ENCODE measurements at regions not wholly inside any gene's neighbourhood (a gene's known extent, or its start where the extent isn't known, plus 50 kb on each side); places are given as distances from the start of the nearest gene placed in this dataset.

DNA sequence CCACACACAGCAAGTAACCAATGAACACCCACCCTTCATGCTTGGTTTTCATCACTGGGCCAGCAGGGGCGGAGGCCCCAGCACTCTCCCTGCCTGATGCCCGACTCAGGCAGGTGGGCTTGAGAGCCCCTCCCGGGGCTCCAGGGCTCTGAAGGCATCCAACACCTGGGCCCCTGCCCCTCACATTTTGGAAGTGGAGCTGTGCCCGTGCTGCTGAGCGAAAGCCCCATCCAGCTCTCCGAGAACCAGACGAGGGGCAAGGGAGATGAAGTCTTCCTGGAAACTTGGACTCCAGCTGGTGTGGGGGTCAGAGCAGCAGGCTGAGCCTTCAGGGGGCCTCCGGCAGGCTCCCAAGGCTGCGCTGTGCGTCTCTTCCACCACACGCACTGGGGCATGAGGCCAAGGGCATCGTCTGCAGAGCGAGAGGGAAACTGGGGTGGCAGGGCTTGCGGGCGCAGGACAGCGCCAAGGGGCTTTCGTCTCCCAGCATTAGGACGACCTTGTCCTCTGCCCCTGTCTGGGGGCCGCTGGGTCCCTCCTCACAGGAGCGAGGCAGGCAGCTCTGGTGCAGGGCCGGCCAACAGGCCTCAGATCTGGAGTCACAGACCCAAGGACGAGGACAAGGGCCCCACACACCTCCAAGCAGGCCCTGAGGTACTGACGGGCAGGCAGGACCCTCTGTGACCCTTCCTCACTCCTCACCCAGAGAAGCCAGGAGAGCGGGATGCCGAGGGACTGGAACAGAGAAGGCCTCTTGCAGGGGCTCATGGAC, 108.3 kb upstream of the FAM20C start:
- no peak for DNase-seq

DNA sequence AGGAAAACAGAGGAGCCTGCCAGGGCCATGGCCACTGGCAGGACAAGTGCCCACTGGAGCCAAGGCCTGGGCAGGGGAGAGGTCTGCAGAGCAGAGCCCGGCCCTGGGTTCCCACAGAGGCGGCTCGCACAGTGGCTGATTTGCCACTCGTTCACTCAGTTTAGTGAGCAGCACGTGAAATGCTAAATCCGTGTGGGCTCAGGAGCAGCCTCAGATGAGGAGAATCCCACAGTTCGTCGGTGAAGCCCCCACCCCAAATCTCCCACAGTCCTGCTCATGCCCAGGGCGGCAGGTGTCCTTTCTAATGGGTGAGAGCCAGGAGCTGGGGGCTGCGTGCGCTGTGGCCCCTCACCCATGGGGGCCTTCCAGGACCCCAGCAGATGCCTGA, 107.7 kb upstream of the FAM20C start:
- no peak for DNase-seq

DNA sequence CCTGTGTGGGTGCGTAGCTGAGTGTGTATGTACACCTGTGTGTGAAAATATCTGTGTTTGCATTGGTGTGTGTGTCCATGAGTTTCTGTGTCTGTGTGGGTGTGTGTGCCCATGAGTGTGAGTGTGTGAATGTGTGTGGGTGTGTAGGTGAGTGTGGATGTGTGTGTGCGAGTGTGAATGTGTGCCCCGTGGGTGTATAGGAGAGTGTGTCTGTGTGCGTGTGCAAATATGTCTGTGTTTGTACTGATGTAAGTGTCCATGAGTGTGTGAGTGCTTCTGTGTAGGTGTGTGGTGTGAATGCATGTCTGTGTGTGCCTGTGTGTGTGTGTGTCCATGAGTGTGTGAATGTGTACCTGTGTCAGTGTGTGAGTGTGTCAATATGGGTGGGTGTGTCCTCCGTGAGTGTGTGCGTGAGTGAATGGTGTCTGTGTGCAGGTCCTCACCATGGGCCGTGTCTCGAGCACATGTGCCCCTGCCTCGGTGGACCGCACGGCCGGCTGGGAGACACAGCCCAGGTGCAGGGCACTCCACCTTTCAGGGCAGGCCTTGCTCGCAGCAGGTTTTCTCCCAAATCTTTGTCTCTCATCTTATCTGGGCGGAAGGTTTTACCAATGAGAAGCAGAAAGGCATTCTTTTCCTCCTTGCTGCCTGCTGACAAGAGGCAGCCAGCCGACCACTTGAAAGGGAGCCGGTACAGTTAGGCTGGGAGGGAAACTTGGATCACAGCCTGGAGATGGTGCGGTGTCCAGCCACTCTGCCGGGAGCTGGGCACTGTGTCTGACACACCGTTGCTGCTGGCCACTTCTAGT, 107.1 kb upstream of the FAM20C start:
- no peak for DNase-seq

DNA sequence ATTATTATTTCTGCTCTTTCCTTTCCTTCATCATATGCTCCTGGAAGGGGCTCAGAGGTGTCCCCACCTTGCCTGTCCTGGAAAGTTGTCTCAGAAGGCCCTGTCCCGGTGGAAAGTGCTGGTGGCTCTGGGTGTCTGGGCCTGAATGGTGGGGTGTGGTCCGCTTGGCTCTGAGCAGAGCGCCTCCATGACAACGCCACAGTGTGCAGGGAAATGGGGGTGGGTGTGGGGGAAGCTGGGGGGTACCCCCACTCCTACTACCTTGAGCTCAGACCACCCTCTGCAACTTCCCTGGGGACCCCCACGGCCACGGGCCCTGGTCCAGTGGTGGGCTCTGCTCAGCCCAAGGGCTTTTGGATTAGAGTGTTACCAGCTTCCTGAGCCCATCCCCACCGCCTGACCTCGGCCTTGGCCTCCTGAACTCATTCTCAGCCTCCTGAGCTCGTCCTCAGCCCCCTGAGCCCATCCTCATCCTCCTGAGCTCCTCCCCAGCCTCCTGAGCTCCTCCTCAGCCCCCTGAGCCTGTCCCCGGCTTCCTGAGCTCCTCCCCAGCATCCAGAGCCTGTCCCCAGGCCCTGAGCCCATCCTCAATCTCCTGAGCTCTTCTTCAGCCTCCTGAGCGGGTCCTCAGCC, 106.4 kb upstream of the FAM20C start:
- DNase-seq = no peak

DNA sequence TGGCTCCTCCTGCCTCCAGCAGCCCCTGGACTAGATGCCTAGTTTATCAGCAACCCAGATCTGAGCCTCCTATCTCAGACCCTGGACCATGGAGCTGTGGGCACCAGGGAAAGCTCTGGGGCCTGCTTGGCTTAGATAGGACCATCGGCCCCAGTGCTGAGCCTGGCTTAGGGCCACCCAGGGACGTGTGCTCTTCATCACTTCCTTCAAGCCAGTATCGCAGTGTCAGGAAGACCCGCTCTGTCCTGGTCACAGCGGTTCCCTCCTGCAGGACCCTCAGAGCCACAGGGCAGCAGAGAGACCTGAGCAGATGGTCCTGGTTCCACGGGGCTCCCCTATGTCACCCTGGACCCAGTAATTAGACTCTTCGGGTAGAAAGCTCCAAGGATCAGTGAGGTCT, 105.7 kb upstream of the FAM20C start:
- no peak for DNase-seq

DNA sequence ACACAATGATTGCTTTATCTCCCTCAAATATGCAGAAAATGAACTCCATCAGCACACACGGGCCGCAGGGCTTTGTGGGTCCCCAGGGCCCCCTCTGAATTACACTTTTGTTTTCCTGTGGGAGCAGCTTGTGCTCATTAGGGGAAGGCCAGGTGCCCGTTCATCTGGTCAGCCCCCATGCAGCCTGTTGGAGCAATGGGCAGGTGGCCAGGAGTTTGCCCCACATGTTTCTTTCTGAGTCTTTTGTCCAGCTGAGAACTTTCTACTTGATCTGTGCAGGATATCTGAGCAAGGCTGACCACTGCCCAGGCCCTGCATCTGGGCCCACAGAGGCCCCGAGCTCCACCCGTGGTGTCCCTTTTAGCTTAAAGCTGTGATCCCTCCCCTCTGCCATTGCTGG, 105.3 kb upstream of the FAM20C start:
- DNase-seq = no peak

DNA sequence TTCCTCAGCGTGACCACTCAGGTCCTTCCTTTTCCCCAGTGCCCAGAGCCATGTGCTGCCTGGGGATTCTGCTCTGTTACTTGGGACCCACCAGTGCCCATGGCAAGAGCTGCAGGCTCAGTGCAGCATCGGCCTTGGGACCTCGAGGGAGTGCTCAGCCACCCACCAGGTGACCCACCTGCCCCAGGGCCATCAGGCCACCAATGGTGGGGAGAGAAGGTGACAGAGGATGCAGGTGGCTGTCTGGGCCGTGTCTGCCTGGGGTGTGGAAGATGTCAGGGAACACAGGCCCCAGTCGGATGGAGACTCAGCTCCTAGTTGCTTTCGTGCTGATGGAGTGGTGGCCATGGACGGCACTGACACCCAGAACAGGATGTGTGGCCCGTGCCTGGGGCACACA, 104.7 kb upstream of the FAM20C start:
- no peak for DNase-seq

DNA sequence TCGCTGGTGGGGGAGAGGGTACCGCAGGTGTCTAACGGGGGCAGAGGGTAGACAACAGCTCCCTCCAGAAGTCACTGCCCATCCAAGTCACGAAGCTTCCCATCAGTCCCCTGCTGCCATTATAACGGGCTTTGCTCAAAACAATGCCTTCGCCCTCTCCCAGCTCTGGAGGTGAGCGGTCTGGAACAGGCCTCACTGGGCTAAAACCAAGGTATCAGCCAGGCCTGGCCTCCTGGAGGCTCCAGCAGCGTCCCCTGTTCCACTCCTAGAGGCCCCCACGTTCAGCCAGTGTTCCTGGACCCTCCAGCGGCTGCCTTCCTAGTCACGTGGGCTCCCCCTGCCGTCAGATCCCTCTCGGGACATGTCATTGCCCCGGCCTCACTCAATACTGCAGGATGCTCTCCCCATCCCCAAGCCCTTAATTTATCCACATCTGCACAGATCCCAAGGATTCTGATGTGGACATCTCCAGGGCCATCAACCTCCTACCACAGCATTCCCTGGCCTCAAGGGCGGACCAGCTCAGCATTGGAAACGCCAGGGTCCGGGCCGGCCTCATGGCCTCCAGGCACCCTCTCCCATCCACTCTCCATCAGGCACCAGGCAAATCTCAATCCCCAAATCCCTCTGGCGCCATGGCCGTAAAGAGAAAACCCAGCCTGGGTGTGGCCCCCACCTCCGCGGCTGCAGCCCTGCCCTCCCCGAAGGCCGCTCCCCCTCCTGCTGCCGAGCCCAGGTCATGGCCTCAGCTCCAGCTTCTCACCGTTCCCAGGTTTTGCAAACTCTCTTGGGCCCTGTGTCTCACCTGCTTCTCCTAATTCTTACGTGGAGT, 104.1 kb upstream of the FAM20C start:
- no peak for DNase-seq

DNA sequence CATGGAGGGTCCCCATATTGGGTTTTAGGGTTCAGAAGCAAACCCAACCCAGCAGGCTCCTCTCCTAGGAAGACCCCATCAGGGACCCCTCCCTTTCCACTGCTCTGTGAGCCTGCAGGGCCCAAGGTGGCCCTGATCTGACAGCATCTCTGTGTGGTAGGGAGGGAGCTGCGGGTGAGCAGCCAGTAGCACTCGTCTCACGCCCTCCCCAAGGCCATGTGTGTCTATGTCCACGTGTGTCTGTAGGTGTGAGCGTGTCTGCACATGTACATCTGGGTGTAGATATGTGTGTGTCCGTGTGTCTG, 103.5 kb upstream of the FAM20C start:
- no peak for DNase-seq

DNA sequence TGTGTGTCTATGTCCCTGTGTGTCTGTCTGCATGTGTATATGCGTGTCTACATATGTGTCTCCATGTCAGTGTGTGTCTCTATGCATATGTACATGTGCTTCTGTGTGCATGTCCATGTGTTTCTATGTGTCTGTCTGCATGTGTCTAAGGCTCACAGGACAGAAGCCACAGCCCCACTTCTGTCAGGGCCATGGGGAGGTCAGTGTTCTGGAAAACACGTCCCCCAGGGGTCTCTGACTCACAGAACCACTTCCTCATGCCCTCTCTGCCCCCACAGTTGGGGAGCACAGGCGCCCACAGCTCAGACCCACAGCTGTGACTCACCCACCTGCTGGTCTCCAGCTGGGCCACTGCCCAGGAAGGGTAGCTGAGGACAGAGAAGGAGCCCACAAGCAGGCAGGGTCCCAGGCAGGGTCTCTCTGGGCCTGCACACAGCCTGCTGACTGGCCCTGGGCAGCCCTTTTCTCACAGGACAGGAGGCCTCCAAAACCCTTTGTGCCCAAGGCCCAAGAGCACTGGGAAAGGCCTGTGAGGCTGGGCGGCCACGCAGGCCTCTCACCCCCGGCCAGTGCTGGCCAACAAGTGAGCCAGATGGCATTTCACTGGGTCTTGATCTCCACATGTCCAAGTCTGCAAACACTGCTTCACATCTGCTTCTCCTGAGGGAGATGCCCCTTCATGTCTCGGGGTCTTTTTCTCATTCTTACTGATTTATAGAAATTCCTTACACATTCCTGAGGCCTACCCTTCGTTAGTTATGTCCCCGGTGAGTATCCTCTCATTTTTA, 102.9 kb upstream of the FAM20C start:
- DNase-seq = peak; percentile 49

DNA sequence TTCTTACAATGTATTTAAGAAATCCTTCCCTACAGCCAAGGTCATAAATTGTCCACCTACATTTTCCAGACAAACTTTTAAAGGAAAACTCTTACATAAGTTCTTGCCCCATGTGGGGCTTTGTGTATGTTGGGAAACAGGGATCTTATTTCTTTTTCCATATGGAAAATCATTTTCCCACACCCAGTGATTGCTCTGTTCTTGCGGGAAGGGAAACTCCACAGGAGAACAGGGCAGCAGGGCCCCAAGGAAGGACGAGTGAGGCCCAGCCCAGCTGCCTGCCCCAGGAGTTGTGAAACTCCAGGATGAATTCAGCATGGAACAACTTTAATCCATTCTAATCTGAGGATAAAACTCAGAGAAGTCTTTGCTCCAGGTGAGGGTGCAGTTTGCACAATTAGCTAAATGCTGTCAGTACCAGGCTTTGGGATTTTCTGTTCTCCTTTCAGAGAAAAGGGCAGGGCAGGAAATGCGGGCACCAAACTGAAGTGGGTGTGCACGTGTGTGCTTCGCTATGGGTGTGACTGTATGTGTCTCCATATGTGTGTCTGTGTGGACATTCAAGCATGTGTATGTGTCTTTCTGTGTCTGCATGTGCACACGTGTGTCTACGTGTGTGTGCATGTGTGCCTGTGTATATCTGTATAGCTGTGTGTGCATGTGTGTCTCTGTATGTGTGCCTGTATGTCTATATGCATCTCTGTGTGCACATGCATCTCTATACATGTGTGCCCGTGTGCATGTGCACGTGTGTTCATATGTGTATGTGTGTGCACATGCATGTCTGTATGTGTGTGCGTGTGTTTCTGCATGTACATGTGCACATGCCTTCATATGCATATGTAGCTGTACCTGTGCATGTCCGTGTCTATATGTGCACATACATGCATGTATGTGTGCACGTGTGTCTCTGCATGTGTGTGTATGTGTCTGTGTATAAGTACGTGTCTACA, 102.0 kb upstream of the FAM20C start:
- peak; percentile 71 for DNase-seq

DNA sequence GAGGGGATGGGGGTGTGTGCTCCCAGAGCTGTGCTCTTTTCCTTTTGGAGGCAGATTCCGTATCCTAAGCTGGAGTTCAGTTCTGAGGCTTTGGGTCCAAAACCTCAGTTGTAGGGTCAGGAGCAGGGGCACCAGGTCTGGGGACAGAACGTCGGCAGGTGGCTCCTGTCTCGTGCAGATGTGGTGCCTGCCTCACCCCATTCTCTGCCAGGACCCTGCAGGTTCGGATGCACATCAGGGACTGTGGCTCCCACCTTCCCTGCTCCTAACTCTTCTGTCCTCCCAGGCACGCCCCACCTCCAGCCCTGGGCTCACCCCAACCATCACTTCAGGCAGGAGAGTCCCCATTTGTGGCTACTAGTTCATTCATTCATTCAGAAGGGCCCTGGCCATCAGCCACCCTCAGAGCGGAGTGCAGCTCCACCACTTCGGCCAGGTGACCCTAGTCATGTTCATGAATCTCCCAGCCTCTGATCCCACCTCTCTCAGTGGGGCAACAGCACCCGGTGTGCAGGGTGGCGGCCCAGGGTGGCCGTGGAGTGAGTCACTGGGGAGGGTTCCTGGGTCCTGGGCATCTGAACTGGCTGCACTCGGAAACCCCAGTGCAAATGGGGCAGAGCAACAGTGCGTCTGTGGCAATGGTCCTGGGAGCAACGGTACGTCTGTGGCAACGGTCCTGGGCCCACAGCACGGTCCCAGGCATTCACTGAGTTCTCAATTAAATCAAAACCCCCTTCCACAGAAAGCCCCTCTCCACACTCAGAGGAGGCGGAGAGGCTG, 100.8 kb upstream of the FAM20C start:
- no peak for DNase-seq

DNA sequence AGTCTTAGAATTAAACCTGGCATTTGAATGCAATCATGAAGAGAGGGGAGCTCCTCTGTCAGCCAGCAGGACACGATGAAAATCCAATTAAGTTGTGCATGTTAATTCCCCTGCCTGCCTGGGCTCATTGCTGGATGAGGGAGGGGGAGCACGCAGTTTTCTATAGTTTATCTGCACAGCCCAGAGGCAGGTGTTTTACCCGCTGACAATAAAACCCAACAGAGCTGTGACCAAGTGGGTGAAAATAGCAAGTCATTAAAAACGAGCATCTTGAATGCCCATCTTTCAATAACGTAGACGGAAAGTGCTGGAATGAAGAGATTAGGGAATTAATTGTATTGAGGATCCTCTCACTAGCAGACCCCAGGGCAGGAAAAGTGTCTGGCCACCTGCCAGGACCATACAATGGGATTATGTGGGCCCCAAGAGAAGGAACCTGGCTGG, 100.1 kb upstream of the FAM20C start:
- DNase-seq = no peak

DNA sequence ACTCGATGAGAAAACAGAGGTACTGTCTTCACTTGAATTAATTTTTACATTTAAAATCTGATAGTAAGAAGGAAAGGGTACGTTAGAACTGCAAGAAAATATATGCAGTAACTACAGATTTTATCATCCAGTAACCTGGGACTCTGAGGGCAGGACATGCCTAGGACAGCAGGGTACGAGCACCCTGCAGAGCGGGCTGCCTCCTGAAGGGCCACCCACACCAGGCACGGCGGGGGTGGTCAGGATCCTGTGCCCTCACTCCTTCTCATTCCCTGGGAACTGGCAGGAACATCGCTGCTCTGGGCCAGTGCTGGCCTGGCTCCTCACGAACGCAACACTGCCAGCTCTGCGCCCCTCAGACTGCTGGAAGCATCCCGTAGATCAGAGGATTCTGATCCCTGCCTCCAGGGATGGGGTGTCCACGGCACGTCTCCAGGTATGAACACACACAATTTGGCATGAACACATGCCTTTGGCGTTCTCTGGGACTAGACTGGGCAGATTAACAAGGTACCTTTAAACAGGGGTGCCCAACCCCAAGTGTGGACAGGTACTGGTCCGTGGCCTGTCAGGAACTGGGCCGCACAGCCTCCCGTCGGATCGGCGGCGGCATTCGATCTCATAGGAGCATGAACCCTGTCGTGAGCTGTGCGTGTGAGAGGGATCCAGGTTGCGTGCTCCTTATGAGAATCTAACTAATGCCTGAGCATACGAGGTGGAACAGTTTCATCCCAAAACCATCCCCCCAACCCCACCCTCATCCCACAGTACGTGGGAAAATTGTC, 99.3 kb upstream of the FAM20C start:
- no peak for DNase-seq

DNA sequence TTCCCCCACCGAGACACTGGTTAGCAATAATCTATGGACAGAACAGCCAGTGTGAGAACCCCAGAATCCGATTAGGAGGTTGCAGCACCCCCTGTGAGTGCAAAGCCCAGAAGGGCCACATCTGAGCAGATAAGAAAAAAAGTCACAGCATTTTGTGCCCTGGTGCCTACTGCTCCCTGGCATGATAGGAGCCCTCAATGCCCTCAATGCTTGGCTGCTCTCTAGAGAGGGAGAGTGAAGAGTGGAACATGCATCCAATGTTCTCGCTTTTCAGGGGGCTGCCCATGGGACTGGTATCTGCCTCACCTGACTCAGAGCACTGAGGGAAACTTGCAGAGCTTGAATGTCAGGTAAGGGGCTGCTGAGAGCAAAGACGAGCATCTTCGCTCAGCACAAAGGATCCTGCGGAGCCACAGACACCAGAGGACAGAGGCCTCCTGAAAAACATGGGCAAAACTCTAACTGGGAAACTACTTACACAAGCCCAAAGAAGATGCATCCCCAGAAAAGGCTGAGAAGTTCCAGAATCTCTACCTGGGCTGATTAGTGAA, 98.0 kb upstream of the FAM20C start:
- DNase-seq = no peak

DNA sequence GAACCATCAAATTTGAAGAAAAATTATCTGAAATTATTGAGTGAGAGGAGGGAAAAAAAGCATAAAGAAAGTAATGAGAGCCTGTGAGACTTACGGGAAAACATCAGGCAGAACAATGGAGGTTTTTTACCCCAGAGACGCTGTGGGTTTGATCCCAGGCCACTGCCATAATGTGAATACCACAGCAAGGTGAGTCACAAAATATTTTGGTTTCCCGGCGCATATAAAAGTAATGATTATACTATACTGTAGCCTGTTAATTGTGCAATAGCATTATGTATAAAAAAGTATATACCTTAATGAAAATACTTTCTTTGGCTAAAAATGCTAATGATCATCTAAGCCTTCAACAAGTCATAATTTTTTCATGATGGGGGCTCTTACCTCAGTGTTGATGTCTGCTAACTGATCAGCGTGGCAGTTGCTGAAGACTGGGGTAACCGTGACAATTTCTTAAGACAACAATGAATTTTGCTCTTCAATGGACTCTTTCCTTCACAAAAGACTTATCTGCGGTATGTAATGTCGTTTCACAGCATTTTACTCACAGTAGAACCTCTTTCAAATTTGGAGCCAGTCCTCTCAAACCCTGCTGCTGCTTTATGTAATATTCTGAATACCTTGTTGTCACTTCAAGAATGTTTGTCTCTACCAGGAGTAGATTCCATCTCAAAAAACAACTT, 97.0 kb upstream of the FAM20C start:
- DNase-seq = no peak

DNA sequence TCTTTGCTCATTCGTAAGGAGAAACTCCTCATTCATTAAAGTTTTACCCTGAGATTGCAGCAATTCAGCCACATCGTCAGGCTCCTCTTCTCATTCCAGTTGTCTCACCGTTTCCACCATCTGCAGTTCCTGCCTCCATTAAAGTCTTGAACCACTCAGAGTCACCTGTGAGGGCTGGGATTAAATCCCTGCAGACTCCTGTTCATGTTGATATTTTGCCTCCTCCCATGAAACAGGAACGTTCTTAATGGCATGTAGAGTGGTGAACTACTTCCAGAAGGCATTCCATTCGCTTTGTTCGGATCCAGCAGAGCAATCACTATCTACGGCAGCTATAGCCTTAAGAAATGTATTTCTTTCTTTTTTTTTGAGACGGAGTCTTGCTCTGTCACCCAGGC, 96.5 kb upstream of the FAM20C start:
- DNase-seq = no peak

DNA sequence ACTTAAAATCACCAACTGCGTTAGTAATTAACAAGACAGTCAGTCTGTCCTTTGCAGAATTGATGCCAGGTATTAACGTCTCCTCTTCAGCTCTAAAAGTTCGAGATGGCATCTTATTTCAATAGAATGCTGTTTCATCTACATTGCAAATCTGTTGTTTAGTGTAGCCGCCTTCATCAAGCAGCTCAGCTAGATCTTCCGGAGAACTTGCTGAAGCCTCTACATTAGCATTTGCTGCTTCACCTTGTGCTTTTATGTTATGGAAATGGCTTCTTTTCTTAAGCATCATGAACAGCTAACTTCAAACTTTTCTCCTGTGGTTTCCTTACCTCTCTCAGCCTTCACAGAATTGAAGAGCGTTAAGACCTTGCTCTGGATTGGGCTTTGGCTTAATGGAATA, 95.5 kb upstream of the FAM20C start:
- no peak for DNase-seq
